ENCODE measurements at regions not wholly inside any gene's neighbourhood (a gene's known extent, or its start where the extent isn't known, plus 50 kb on each side); places are given as distances from the start of the nearest gene placed in this dataset.

GRCh38 chr2:104606056-104606455, 247.9 kb upstream of the POU3F3 start:
- Histone ChIP-seq H3K27me3 (no peaks in the 10 kb centered on the region), H3K9me3 (ENCODE audit: low read depth) (no peaks in the 10 kb centered on the region), H3K4me2 (no peak overlapping the region), H2AFZ (no peak overlapping the region), H3K79me2 (no peaks in the 10 kb centered on the region), H3K4me3 (no peak overlapping the region), H3K27ac (no peak overlapping the region), H3K9me2 (replicated peaks; ENCODE audit: insufficient read depth) (no peaks in the 10 kb centered on the region), H3K4me1 (ENCODE audit: insufficient read depth) (no peaks in the 10 kb centered on the region), H3K36me3 (replicated peaks; ENCODE audit: insufficient read depth, low read depth) (no peaks in the 10 kb centered on the region), H4K20me1 (ENCODE audit: insufficient read depth, poor library complexity, severe bottlenecking) (no peaks in the 10 kb centered on the region)
- WGBS (ENCODE audit: low lambda C conversion rate, missing lambda C conversion rate) = 75% methylated on average over 1 of the region's 1 CpG
- DNase-seq (ENCODE audit: low spot score) = no peak
- TF ChIP-seq EZH2phosphoT487 (IDR thresholded peaks at IDR 0.05; ENCODE audit: low read depth, severe bottlenecking, unreplicated experiment) (no peak), CTCF (IDR thresholded peaks at IDR 0.05; ENCODE audit: poor library complexity) (no peak), EZH2 (IDR thresholded peaks at IDR 0.05; ENCODE audit: borderline replicate concordance) (no peak)

GRCh38 chr2:104616856-104617255, 237.1 kb upstream of the POU3F3 start:
- Histone ChIP-seq H3K27ac (no peak overlapping the region), H3K4me2 (no peak overlapping the region), H3K4me1 (ENCODE audit: insufficient read depth) (no peaks in the 10 kb centered on the region), H2AFZ (no peak overlapping the region), H3K9me2 (replicated peaks; ENCODE audit: insufficient read depth) (no peaks in the 10 kb centered on the region), H3K27me3 (no peaks in the 10 kb centered on the region), H3K79me2 (no peaks in the 10 kb centered on the region), H3K36me3 (replicated peaks; ENCODE audit: insufficient read depth, low read depth) (no peaks in the 10 kb centered on the region), H3K9me3 (ENCODE audit: low read depth) (no peaks in the 10 kb centered on the region), H3K4me3 (no peak overlapping the region), H4K20me1 (ENCODE audit: insufficient read depth, poor library complexity, severe bottlenecking) (no peaks in the 10 kb centered on the region)
- TF ChIP-seq EZH2 (IDR thresholded peaks at IDR 0.05; ENCODE audit: borderline replicate concordance) (no peak), CTCF (IDR thresholded peaks at IDR 0.05; ENCODE audit: poor library complexity) (no peak)
- 86% methylated on average over 3 of the region's 3 CpGs for WGBS (ENCODE audit: low lambda C conversion rate, missing lambda C conversion rate)
- DNase-seq (ENCODE audit: low spot score) = no peak

- no peak overlapping the region for H3K4me2 ChIP-seq
Observed at GRCh38 chr2:104620801-104621200, 233.1 kb upstream of the POU3F3 start.

More at GRCh38 chr2:104620801-104621200, 233.1 kb upstream of the POU3F3 start:
- DNase-seq (ENCODE audit: low spot score) = no peak
- no peaks in the 10 kb centered on the region for H3K79me2 ChIP-seq
- H4K20me1 ChIP-seq (ENCODE audit: insufficient read depth, poor library complexity, severe bottlenecking) = no peaks in the 10 kb centered on the region
- H3K9me3 ChIP-seq (ENCODE audit: low read depth) = no peaks in the 10 kb centered on the region
- no peak overlapping the region for H3K4me3 ChIP-seq
- no peaks in the 10 kb centered on the region for H3K4me1 ChIP-seq (ENCODE audit: insufficient read depth)
- H3K36me3 ChIP-seq (replicated peaks; ENCODE audit: insufficient read depth, low read depth) = no peaks in the 10 kb centered on the region
- no peaks in the 10 kb centered on the region for H3K9me2 ChIP-seq (replicated peaks; ENCODE audit: insufficient read depth)
- no peak overlapping the region for H3K27ac ChIP-seq
- WGBS (ENCODE audit: low lambda C conversion rate, missing lambda C conversion rate) = 89% methylated on average over 7 of the region's 7 CpGs
- no peak overlapping the region for H2AFZ ChIP-seq
- TF ChIP-seq CTCF (IDR thresholded peaks at IDR 0.05; ENCODE audit: poor library complexity) (no peak), EZH2 (IDR thresholded peaks at IDR 0.05; ENCODE audit: borderline replicate concordance) (no peak)
- H3K27me3 ChIP-seq = no peaks in the 10 kb centered on the region
